ENCODE measurements at regions not wholly inside any gene's neighbourhood (a gene's known extent, or its start where the extent isn't known, plus 50 kb on each side); places are given as distances from the start of the nearest gene placed in this dataset.

DNA sequence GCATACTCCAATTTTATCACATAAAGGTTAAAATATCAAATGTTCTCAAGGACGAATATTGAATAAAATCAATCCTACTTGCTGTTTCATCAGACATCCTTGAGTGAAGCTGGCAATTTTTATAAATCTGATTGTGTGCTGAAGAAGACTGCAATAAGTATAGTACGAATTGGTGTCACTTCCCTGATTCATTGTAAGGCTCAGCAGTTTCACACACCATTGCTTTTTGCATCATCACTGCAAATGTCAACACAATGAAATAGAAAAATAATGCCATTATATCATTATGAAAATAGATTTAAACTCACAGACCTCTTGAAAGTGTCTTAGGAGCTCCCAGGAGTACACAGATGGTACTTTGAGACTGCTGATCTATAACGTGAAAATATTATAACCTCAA, 172.5 kb downstream of the ANKRD50 start:
- 87% methylated on average over 3 of the region's 3 CpGs for WGBS (ENCODE audit: low lambda C conversion rate)
- Histone ChIP-seq H3K27me3 (ENCODE audit: insufficient read depth) (no peaks in the 10 kb centered on the region), H3K4me2 (no peak overlapping the region)

More for the DNA sequence above, 172.5 kb downstream of the ANKRD50 start:
- Histone ChIP-seq H4K20me1 (ENCODE audit: insufficient read depth) (no peaks in the 10 kb centered on the region), H3K9ac (no peak overlapping the region), H3K79me2 (ENCODE audit: insufficient read depth) (no peaks in the 10 kb centered on the region), H3F3A (replicated peaks; ENCODE audit: insufficient read depth) (no peaks in the 10 kb centered on the region), H3K9me2 (no peaks in the 10 kb centered on the region), H3K9me3 (no peaks in the 10 kb centered on the region), H3K27ac (ENCODE audit: low read depth in 2 of 2, low read length in 1 of 2) (no peak overlapping the region), H3K36me3 (replicated peaks in 1 of 2; ENCODE audit: control insufficient read depth in 1 of 2, insufficient read depth in 2 of 2, low read length in 1 of 2) (no peaks in the 10 kb centered on the region), H2AFZ (ENCODE audit: low read depth) (no peak overlapping the region), H3K4me3 (ENCODE audit: low read depth in 2 of 2, low read length in 1 of 2) (no peak overlapping the region), H3K4me1 (ENCODE audit: control insufficient read depth in 1 of 2, insufficient read depth in 2 of 2, low read depth in 1 of 2, low read length in 1 of 2) (no peaks in the 10 kb centered on the region)
- TF ChIP-seq RXRA (IDR thresholded peaks at IDR 0.05; ENCODE audit: borderline replicate concordance, low read depth) (no peak), RAD21 (IDR thresholded peaks at IDR 0.05; ENCODE audit: low read length) (no peak), POLR2AphosphoS5 (IDR thresholded peaks at IDR 0.05; ENCODE audit: low read depth, low read length) (no peak), RCOR1 (IDR thresholded peaks at IDR 0.05; ENCODE audit: low read length) (no peak), FOXJ3 (CRISPR knock-in tag; IDR thresholded peaks at IDR 0.05) (no peak), ELF1 (IDR thresholded peaks at IDR 0.05) (no peak), ZBTB33 (IDR thresholded peaks at IDR 0.05; ENCODE audit: borderline replicate concordance, low read depth) (no peak), CTCF (IDR thresholded peaks at IDR 0.05) (no peak), SIN3A (IDR thresholded peaks at IDR 0.05; ENCODE audit: borderline replicate concordance, low read depth, low read length) (no peak), TEAD4 (IDR thresholded peaks at IDR 0.05; ENCODE audit: borderline replicate concordance, insufficient read depth) (no peak), MAX (IDR thresholded peaks at IDR 0.05; ENCODE audit: low read depth) (no peak), NRF1 (IDR thresholded peaks at IDR 0.05; ENCODE audit: low read depth, low read length) (no peak), EZH2phosphoT487 (IDR thresholded peaks at IDR 0.05; ENCODE audit: borderline replicate concordance, low read depth) (no peak)
- TF ChIP-seq, protein P1, sequence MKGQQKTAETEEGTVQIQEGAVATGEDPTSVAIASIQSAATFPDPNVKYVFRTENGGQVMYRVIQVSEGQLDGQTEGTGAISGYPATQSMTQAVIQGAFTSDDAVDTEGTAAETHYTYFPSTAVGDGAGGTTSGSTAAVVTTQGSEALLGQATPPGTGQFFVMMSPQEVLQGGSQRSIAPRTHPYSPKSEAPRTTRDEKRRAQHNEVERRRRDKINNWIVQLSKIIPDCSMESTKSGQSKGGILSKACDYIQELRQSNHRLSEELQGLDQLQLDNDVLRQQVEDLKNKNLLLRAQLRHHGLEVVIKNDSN (IDR thresholded peaks at IDR 0.05; ENCODE audit: borderline replicate concordance, low read depth), result no peak
- TF ChIP-seq, protein P2, sequence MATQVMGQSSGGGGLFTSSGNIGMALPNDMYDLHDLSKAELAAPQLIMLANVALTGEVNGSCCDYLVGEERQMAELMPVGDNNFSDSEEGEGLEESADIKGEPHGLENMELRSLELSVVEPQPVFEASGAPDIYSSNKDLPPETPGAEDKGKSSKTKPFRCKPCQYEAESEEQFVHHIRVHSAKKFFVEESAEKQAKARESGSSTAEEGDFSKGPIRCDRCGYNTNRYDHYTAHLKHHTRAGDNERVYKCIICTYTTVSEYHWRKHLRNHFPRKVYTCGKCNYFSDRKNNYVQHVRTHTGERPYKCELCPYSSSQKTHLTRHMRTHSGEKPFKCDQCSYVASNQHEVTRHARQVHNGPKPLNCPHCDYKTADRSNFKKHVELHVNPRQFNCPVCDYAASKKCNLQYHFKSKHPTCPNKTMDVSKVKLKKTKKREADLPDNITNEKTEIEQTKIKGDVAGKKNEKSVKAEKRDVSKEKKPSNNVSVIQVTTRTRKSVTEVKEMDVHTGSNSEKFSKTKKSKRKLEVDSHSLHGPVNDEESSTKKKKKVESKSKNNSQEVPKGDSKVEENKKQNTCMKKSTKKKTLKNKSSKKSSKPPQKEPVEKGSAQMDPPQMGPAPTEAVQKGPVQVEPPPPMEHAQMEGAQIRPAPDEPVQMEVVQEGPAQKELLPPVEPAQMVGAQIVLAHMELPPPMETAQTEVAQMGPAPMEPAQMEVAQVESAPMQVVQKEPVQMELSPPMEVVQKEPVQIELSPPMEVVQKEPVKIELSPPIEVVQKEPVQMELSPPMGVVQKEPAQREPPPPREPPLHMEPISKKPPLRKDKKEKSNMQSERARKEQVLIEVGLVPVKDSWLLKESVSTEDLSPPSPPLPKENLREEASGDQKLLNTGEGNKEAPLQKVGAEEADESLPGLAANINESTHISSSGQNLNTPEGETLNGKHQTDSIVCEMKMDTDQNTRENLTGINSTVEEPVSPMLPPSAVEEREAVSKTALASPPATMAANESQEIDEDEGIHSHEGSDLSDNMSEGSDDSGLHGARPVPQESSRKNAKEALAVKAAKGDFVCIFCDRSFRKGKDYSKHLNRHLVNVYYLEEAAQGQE (IDR thresholded peaks at IDR 0.05; ENCODE audit: low read depth, low read length), result no peak
- no peak for DNase-seq
- POLR2A ChIA-PET, result no interaction called here
- CTCF ChIA-PET, result no interaction called here

Measured in SK-N-SH (cell line).